BE2C (cell line): ENCODE measurements at regions not wholly inside any gene's neighbourhood (a gene's known extent, or its start where the extent isn't known, plus 50 kb on each side); places are given as distances from the start of the nearest gene placed in this dataset.
"Not testable (repeated sequence)": the region's sequence is repeated elsewhere in the genome, so short reads cannot be mapped to it uniquely, and the experiment has no call there.

Experiments used
- DNase-seq: peaks from one replicate; pipeline ENCODE4 v3.0.0-alpha.2; 2020
- H3K27me3 ChIP-seq: fragments of 250-450 bp; sonication (Bioruptor Pico); 2 replicates; pipeline ENCODE4 v1.5.1; 2020; ENCODE audit warnings: mild to moderate bottlenecking
- H3K36me3 ChIP-seq: fragments of 250-450 bp; sonication (Bioruptor Pico); 2 replicates; pipeline ENCODE4 v1.5.1; 2020; ENCODE audit warnings: mild to moderate bottlenecking
- H3K4me1 ChIP-seq: fragments of 250-450 bp; sonication (Bioruptor Pico); 2 replicates; pipeline ENCODE4 v1.5.1; 2020
- H3K4me3 ChIP-seq: 2 replicates; pipeline ENCODE4 v1.5.1; 2011; ENCODE audit warnings: low read depth, low read length
- H3K9me3 ChIP-seq: fragments of 250-450 bp; sonication (Bioruptor Pico); 2 replicates; pipeline ENCODE4 v1.5.1; 2020
- TF ChIP-seq, protein P1 (sequence below): IDR thresholded peaks from 2 replicates; pipeline ENCODE4 v1.5.1; 2012; ENCODE audit warnings: mild to moderate bottlenecking, low read depth, low read length

DNA sequence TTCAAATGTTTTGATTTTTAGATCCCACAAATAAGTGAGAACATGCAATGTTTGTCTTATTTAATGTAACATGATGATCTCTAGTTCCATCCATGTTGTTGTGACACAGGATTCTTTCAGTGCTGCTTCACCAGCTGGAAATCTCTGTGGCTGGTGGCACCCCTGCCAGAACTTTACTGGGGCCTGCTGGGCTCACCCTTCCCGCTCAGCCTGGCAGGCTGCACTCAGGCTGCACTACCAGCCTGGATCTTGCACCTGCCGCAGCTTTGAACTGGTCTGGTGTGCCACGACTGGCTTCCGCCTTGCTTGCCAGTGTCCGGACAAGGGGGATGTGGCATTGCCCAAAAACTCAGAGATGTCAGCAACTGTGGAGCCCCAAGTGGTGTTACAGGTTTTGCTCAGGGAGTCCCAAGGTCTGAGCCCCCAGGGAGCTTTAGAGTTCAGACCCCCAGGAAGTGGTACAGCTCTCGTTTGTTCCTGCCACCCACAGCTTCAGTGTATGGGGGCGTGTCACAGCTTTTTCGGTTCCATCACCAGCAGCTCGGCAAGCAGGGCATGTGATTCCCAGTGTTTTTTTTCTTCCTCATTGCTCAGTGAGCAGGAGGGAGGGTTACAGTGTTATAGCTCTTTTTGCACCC lies 72.3 kb upstream of the SYNCRIP start:
- H3K27me3 ChIP-seq = no peaks in the 10 kb centered on the region
- TF ChIP-seq, protein P1, sequence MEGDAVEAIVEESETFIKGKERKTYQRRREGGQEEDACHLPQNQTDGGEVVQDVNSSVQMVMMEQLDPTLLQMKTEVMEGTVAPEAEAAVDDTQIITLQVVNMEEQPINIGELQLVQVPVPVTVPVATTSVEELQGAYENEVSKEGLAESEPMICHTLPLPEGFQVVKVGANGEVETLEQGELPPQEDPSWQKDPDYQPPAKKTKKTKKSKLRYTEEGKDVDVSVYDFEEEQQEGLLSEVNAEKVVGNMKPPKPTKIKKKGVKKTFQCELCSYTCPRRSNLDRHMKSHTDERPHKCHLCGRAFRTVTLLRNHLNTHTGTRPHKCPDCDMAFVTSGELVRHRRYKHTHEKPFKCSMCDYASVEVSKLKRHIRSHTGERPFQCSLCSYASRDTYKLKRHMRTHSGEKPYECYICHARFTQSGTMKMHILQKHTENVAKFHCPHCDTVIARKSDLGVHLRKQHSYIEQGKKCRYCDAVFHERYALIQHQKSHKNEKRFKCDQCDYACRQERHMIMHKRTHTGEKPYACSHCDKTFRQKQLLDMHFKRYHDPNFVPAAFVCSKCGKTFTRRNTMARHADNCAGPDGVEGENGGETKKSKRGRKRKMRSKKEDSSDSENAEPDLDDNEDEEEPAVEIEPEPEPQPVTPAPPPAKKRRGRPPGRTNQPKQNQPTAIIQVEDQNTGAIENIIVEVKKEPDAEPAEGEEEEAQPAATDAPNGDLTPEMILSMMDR = no peak
- H3K4me1 ChIP-seq = no peaks in the 10 kb centered on the region
- H3K9me3 ChIP-seq = peaks cover 2% of the 10 kb centered on the region; the same call in 1 of the 2 replicates
- H3K4me3 ChIP-seq = no peak overlapping the region
- no peak for DNase-seq
- H3K36me3 ChIP-seq = no peaks in the 10 kb centered on the region

DNA sequence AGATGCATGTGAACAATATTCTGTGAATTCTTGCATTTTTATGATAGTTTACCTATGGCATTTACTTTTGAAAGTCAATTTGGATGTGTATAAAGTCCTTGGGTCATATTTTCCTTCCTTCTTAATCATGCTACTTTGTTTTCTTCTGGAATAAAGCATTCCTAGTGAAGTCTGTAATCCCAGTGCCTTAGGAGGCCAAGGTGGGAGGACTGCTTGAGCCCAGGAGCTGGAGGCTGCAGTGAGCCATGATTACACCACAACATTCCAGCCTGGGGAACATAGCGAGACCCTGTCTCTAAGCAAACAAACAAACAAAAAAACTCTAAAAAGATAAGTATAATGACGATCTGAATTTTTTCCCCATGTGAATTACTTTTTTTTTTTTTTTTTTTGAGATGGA lies 69.7 kb upstream of the SYNCRIP start:
- Histone ChIP-seq H3K9me3 (peaks cover under 1% of the 10 kb centered on the region; the same call in 1 of the 2 replicates), H3K27me3 (no peaks in the 10 kb centered on the region), H3K4me3 (no peak overlapping the region), H3K36me3 (no peaks in the 10 kb centered on the region), H3K4me1 (no peaks in the 10 kb centered on the region)
- DNase-seq = no peak
- TF ChIP-seq, protein P1 = no peak

DNA sequence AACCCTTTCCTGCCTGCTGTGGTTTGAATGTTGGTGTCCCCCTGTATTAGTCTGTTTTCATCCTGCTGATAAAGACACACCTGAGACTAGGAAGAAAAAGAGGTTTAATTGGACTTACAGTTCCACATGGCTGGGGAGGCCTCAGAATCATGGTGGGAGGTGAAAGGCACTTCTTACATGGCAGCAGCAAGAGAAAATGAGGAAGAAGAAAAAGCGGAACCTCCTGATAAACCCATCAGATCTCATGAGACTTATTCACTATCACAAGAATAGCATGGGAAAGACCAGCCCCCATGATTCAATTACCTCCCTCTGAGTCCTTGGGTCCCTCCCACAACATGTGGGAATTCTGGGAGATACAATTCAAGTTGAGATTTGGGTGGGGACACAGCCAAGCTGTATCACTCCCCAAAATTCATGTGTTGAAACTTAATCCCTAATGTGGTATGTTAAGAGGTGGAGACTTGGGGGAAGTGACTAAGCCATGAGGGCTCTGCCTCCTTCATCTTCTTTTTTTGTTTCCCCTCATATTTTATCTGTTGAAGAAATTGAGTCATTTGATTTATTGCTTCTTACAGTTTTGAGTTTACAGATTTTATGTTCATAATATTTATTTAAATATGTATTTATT lies 64.9 kb upstream of the SYNCRIP start:
- not testable (repeated sequence) for DNase-seq, H3K36me3 ChIP-seq, H3K27me3 ChIP-seq, H3K4me3 ChIP-seq, H3K9me3 ChIP-seq, H3K4me1 ChIP-seq

DNA sequence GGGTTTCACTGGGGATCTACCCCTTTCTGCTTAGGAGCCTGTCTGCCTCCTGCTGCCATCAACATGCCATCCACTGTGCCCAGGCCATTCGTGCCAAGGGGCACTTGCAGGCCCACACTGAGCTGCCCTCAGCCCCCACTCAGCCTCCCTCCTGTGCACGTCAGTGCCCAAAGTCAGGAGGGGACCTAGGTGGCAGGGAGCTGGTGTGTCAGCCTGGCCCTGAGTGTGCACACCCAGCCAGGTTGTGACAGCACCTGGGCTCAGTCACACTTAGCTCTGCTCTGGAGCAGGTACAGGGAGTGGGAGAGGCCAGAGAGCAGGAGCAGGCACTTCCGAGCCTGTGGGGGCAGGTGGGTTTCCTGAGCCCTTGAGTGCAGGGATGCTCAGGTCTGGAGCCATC lies 63.6 kb upstream of the SYNCRIP start:
- Histone ChIP-seq H3K4me3 (no peak overlapping the region), H3K36me3 (no peaks in the 10 kb centered on the region), H3K9me3 (no peaks in the 10 kb centered on the region), H3K4me1 (no peaks in the 10 kb centered on the region), H3K27me3 (no peaks in the 10 kb centered on the region)
- no peak for DNase-seq
- TF ChIP-seq, protein P1 = no peak

DNA sequence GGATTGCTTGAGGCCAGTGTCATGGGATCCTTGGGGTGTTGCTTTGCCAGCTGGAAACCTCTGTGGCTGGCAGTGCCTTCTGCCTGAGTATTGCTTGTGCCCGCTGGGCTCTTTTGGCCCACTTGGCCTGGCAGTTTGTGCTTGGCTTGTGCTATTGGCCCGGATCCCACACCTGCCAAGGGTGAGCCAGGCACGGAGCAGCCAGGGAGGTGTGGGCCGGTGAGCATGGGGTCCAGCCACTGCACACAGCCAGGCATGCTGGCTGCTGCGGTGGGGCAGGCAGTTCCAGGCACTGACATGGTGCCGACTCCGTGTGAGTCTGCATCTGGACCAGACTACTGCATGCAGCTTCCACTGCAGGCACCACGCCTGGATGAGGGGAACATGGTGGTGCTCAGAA lies 62.5 kb upstream of the SYNCRIP start:
- Histone ChIP-seq H3K4me3 (no peak overlapping the region), H3K9me3 (no peaks in the 10 kb centered on the region), H3K4me1 (no peaks in the 10 kb centered on the region), H3K36me3 (no peaks in the 10 kb centered on the region), H3K27me3 (no peaks in the 10 kb centered on the region)
- TF ChIP-seq, protein P1 = no peak
- DNase-seq = no peak

DNA sequence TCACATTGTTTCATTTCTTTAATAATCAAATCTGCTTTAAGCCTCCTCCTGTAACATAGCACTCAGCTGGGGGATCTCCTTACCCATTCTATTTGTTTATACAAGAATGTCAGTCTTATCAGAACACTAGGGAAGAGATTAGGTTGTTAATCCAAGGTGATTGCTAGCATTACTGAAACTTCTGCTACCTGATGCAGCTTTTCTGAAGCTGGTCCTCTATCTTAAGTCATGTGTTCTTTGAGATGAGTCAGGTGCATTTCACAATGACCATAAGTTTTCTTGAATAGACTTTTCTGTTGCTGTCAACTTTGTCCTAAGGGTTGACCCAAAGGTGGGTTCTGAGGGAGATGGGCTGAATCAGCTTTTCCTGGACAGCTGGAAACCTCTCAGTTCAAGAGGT lies 60.7 kb upstream of the SYNCRIP start:
- Histone ChIP-seq H3K27me3 (no peaks in the 10 kb centered on the region), H3K36me3 (no peaks in the 10 kb centered on the region), H3K4me1 (no peaks in the 10 kb centered on the region), H3K4me3 (no peak overlapping the region), H3K9me3 (no peaks in the 10 kb centered on the region)
- TF ChIP-seq, protein P1 = no peak
- no peak for DNase-seq
